ENCODE measurements at regions not wholly inside any gene's neighbourhood (a gene's known extent, or its start where the extent isn't known, plus 50 kb on each side); places are given as distances from the start of the nearest gene placed in this dataset.

- peaks cover 8% of the 10 kb centered on the region for H3K9me3 Mint-ChIP-seq (ENCODE audit: unreplicated experiment)
- no peaks in the 10 kb centered on the region for H3K27me3 Mint-ChIP-seq (ENCODE audit: insufficient read depth, unreplicated experiment)
- TF ChIP-seq CTCF (IDR thresholded peaks at IDR 0.05; ENCODE audit: unreplicated experiment), result no peak
- no peak overlapping the region for H3K27ac Mint-ChIP-seq (ENCODE audit: low read depth, unreplicated experiment)
- CTCF ChIA-PET, result interaction anchor here (0.9 kb wide), 1 partner anchor 26 kb away, joined by 3 read pairs; no protein-coding TSS in a partner anchor
- POLR2A ChIA-PET, result no interaction called here
- no peak for DNase-seq (ENCODE audit: unreplicated experiment)
- intact Hi-C loops (cut with micrococcal nuclease), result no loop called here
- H3K36me3 Mint-ChIP-seq (ENCODE audit: insufficient read depth, unreplicated experiment), result no peaks in the 10 kb centered on the region
- BruUV-seq (replicated peaks), result no TSS peak
- H3K4me1 Mint-ChIP-seq (ENCODE audit: insufficient read depth, unreplicated experiment), result no peaks in the 10 kb centered on the region
- H3K4me3 Mint-ChIP-seq (ENCODE audit: unreplicated experiment), result no peak overlapping the region
These were observed 244.6 kb upstream of the MYOCD start for GRCh38 chr17:12421077-12421476.

GRCh38 chr17:12421646-12422306, 243.9 kb upstream of the MYOCD start:
- H3K9me3 Mint-ChIP-seq (ENCODE audit: unreplicated experiment), result peaks cover 8% of the 10 kb centered on the region
- POLR2A ChIA-PET, result no interaction called here
- CTCF ChIA-PET, result interaction anchor here (0.6 kb wide), 2 partner anchors 25 to 191 kb away, joined by 3 to 4 read pairs; no protein-coding TSS in a partner anchor
- H3K4me3 Mint-ChIP-seq (ENCODE audit: unreplicated experiment), result no peak overlapping the region
- H3K27me3 Mint-ChIP-seq (ENCODE audit: insufficient read depth, unreplicated experiment), result no peaks in the 10 kb centered on the region
- H3K27ac Mint-ChIP-seq (ENCODE audit: low read depth, unreplicated experiment), result no peak overlapping the region
- H3K36me3 Mint-ChIP-seq (ENCODE audit: insufficient read depth, unreplicated experiment), result no peaks in the 10 kb centered on the region
- no peak for DNase-seq (ENCODE audit: unreplicated experiment)
- intact Hi-C loops (cut with micrococcal nuclease), result no loop called here
- BruUV-seq (replicated peaks), result no TSS peak
- no peaks in the 10 kb centered on the region for H3K4me1 Mint-ChIP-seq (ENCODE audit: insufficient read depth, unreplicated experiment)
- no peak for TF ChIP-seq CTCF (IDR thresholded peaks at IDR 0.05; ENCODE audit: unreplicated experiment)

GRCh38 chr17:12422651-12423050, 243.0 kb upstream of the MYOCD start:
- intact Hi-C loops (cut with micrococcal nuclease), result no loop called here
- Mint-ChIP-seq H3K27me3 (ENCODE audit: insufficient read depth, unreplicated experiment) (no peaks in the 10 kb centered on the region), H3K27ac (ENCODE audit: low read depth, unreplicated experiment) (no peak overlapping the region), H3K9me3 (ENCODE audit: unreplicated experiment) (peaks cover 8% of the 10 kb centered on the region), H3K36me3 (ENCODE audit: insufficient read depth, unreplicated experiment) (no peaks in the 10 kb centered on the region), H3K4me1 (ENCODE audit: insufficient read depth, unreplicated experiment) (no peaks in the 10 kb centered on the region), H3K4me3 (ENCODE audit: unreplicated experiment) (no peak overlapping the region)
- POLR2A ChIA-PET, result no interaction called here
- TF ChIP-seq CTCF (IDR thresholded peaks at IDR 0.05; ENCODE audit: unreplicated experiment), result no peak
- CTCF ChIA-PET, result interaction anchor here (0.6 kb wide), 1 partner anchor 192 kb away, joined by 4 read pairs; no protein-coding TSS in a partner anchor
- no TSS peak for BruUV-seq (replicated peaks)
- no peak for DNase-seq (ENCODE audit: unreplicated experiment)

- H3K4me3 Mint-ChIP-seq (ENCODE audit: unreplicated experiment), result no peak overlapping the region
- TF ChIP-seq CTCF (IDR thresholded peaks at IDR 0.05; ENCODE audit: unreplicated experiment), result no peak
- H3K9me3 Mint-ChIP-seq (ENCODE audit: unreplicated experiment), result peaks cover 8% of the 10 kb centered on the region
- no peaks in the 10 kb centered on the region for H3K4me1 Mint-ChIP-seq (ENCODE audit: insufficient read depth, unreplicated experiment)
- ChIA-PET POLR2A (no interaction called here), CTCF (no interaction called here)
- no TSS peak for BruUV-seq (replicated peaks)
- DNase-seq (ENCODE audit: unreplicated experiment), result no peak
- no peak overlapping the region for H3K27ac Mint-ChIP-seq (ENCODE audit: low read depth, unreplicated experiment)
- H3K27me3 Mint-ChIP-seq (ENCODE audit: insufficient read depth, unreplicated experiment), result no peaks in the 10 kb centered on the region
- H3K36me3 Mint-ChIP-seq (ENCODE audit: insufficient read depth, unreplicated experiment), result no peaks in the 10 kb centered on the region
- intact Hi-C loops (cut with micrococcal nuclease), result no loop called here
These were observed 242.4 kb upstream of the MYOCD start for GRCh38 chr17:12423337-12423736.

Data from MCF 10A (cell line).